BLaER1 (cell line): ENCODE measurements at regions not wholly inside any gene's neighbourhood (a gene's known extent, or its start where the extent isn't known, plus 50 kb on each side); places are given as distances from the start of the nearest gene placed in this dataset.

Source experiments
- H3K27ac ChIP-seq: shearing (Covaris generic); formaldehyde crosslinking; 2 replicates; pipeline ENCODE4 v1.8.1; 2022
- H3K27me3 ChIP-seq: shearing (Covaris generic); formaldehyde crosslinking; 2 replicates; pipeline ENCODE4 v1.8.1; 2022
- H3K36me3 ChIP-seq: shearing (Covaris generic); formaldehyde crosslinking; 2 replicates; pipeline ENCODE4 v1.8.1; 2022
- H3K4me1 ChIP-seq: shearing (Covaris generic); formaldehyde crosslinking; 2 replicates; pipeline ENCODE4 v1.8.1; 2022
- H3K4me2 ChIP-seq: shearing (Covaris generic); formaldehyde crosslinking; 2 replicates; pipeline ENCODE4 v1.8.1; 2022
- H3K4me3 ChIP-seq: shearing (Covaris generic); formaldehyde crosslinking; 2 replicates; pipeline ENCODE4 v1.8.1; 2022
- H3K9ac ChIP-seq: shearing (Covaris generic); formaldehyde crosslinking; 2 replicates; pipeline ENCODE4 v1.8.1; 2022
- H3K9me3 ChIP-seq: shearing (Covaris generic); formaldehyde crosslinking; 2 replicates; pipeline ENCODE4 v1.8.1; 2022
- H4K20me1 ChIP-seq: shearing (Covaris generic); formaldehyde crosslinking; 2 replicates; pipeline ENCODE4 v1.8.1; 2022
- Cebpa-rat ChIP-seq: shearing (Covaris generic); IDR thresholded peaks from 2 replicates; pipeline ENCODE4 v1.8.1; 2022

DNA sequence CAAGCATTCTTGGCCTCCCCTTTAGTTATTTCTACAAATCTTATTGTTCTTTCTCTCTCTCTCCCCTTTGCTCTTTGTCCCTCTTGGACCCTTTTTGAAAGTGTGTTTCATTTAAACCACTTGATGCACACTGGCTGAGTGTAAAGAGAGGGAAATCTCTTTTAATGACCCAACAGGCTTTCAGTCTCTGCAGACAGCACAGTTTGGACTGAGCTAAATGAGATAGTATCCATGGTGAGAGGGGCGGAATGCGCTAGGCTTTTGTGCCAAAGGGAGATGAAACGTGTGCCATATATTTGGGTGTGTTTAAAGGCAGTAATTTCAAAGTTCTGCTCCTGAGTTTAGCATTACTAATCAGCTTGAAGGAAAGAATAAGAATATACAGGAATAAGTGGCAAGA, 184.9 kb downstream of the PCSK1 start:
- H3K27ac ChIP-seq = no peak overlapping the region
- H3K36me3 ChIP-seq = no peaks in the 10 kb centered on the region
- H3K4me1 ChIP-seq = peaks cover 14% of the 10 kb centered on the region
- no peaks in the 10 kb centered on the region for H4K20me1 ChIP-seq
- no peak overlapping the region for H3K4me3 ChIP-seq
- H3K27me3 ChIP-seq = no peaks in the 10 kb centered on the region
- H3K9ac ChIP-seq = no peak overlapping the region
- no peak overlapping the region for H3K4me2 ChIP-seq
- no peak for TF ChIP-seq Cebpa-rat
- H3K9me3 ChIP-seq = no peaks in the 10 kb centered on the region

GRCh38 chr5:96247708-96248107, 185.3 kb downstream of the PCSK1 start:
- Histone ChIP-seq H3K27me3 (no peaks in the 10 kb centered on the region), H3K4me2 (peak overlapping the region; percentile 59), H4K20me1 (no peaks in the 10 kb centered on the region), H3K9ac (no peak overlapping the region), H3K36me3 (no peaks in the 10 kb centered on the region), H3K4me1 (peaks cover 14% of the 10 kb centered on the region), H3K4me3 (no peak overlapping the region), H3K27ac (no peak overlapping the region; the same call in 1 of the 2 replicates), H3K9me3 (no peaks in the 10 kb centered on the region)
- TF ChIP-seq Cebpa-rat = no peak

DNA sequence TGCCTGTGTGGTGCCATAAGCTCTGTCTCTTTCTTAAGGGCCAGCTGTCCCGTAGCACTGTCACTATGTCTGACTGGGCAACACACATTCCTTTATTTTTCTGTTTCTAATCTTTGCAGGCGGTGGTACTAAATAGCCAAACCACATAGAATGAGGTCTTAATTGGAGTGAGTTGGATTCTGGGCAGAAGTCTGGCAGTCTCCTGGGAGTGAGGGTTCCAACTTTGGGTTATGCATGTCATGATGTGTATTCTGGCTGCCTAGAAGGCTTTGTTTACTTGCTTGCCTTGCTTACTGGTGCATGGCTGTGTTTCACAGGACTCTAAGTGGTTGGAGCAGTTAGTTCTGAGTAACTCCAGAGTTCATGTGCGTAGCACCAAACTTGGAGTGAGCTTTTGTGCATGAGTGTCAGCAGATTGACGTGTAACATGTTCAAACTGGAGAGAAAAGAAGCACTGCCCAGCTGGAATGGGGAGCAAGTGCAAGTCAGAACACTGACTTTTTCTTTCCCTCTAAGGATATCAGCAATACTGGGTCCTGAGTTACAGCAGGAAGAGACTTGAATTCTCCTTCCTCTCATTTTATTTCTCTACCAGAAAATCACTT, 185.8 kb downstream of the PCSK1 start:
- H3K9ac ChIP-seq = no peak overlapping the region
- H3K27me3 ChIP-seq = no peaks in the 10 kb centered on the region
- no peaks in the 10 kb centered on the region; the same call in 1 of the 2 replicates for H3K9me3 ChIP-seq
- peak overlapping the region; percentile 59 for H3K4me2 ChIP-seq
- TF ChIP-seq Cebpa-rat = no peak
- H3K4me3 ChIP-seq = no peak overlapping the region
- H3K36me3 ChIP-seq = no peaks in the 10 kb centered on the region
- peaks cover 14% of the 10 kb centered on the region for H3K4me1 ChIP-seq
- H3K27ac ChIP-seq = no peak overlapping the region; the same call in 1 of the 2 replicates
- no peaks in the 10 kb centered on the region for H4K20me1 ChIP-seq

DNA sequence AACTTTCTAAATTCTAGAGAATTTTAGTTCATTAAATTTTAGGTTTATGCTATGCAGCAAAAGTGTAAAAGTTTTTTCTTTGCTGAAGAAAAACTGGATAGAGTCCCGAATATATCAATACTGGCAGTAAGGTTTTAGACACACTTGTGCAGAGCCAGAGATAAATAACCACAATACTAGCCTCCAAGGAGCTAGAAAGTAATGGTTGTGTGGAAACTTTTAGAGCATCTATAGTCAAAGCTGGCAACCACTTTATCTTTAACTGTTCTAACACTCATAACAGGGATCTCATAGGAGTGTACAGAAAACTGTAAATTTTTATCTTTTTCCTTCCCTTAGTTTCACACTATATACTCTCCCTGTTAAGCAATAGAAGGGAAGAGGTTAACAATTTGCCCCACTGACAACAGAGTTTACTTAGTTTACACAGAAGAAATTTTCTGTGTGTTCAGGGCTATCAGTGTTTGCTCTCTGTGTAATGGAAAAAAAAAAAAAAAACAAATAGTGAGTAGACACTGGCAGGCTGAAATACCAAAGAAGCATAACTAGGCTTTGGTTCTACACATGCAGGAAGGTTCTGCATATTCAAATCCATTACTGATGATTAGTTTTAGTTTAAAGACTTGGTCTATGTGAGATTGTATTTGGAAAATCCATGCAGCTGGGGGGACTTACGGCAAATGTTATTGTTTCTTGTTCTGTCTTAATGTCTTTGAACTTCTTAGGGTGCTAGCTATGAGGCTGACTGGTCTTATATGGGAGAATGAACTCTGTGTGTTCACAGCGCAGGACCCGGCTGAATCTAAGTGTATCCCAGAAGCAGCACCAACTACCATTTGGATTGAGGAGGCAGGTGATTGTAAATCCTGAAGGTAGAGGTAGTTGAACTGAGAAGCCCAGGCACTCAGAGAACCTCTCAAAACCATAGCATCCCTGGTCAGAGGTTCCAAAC, 187.6 kb downstream of the PCSK1 start:
- Histone ChIP-seq H3K36me3 (no peaks in the 10 kb centered on the region), H3K9ac (no peak overlapping the region), H3K9me3 (no peaks in the 10 kb centered on the region; the same call in 1 of the 2 replicates), H3K27ac (no peak overlapping the region), H3K4me3 (no peak overlapping the region), H4K20me1 (no peaks in the 10 kb centered on the region), H3K4me1 (peaks cover 14% of the 10 kb centered on the region), H3K27me3 (no peaks in the 10 kb centered on the region), H3K4me2 (no peak overlapping the region)
- TF ChIP-seq Cebpa-rat = no peak

DNA sequence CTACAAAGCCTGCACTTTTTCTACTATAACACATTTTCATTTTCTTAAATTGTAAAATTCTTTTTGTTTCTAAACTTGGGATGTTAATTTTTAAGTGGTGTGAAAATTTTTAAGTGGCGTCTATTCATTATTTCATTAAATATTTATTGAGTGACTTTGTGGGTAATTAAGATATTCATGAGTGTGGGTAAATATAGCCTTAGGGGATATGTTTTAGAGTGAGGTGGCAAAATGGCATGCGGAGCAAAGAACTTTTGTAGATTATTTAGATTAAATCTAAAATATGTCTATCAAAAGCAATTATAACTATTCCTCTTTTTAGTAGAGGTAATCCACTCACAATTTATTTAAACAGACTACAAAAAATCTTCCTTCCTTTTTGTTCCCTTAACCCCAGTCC, 188.4 kb downstream of the PCSK1 start:
- Histone ChIP-seq H3K27ac (no peak overlapping the region), H3K4me3 (no peak overlapping the region), H4K20me1 (no peaks in the 10 kb centered on the region), H3K27me3 (no peaks in the 10 kb centered on the region), H3K36me3 (no peaks in the 10 kb centered on the region), H3K9ac (no peak overlapping the region), H3K9me3 (no peaks in the 10 kb centered on the region; the same call in 1 of the 2 replicates), H3K4me2 (no peak overlapping the region), H3K4me1 (peaks cover 14% of the 10 kb centered on the region)
- TF ChIP-seq Cebpa-rat = no peak

- Histone ChIP-seq H3K9me3 (no peaks in the 10 kb centered on the region; the same call in 1 of the 2 replicates), H3K27me3 (no peaks in the 10 kb centered on the region), H3K4me2 (no peak overlapping the region), H3K4me1 (peaks cover 14% of the 10 kb centered on the region), H4K20me1 (no peaks in the 10 kb centered on the region), H3K4me3 (no peak overlapping the region), H3K36me3 (no peaks in the 10 kb centered on the region), H3K9ac (no peak overlapping the region), H3K27ac (no peak overlapping the region)
- TF ChIP-seq Cebpa-rat = no peak
Observed at GRCh38 chr5:96243862-96244261, 189.2 kb downstream of the PCSK1 start.

- no peak overlapping the region for H3K4me2 ChIP-seq
- H3K9me3 ChIP-seq = no peaks in the 10 kb centered on the region; the same call in 1 of the 2 replicates
- H3K4me3 ChIP-seq = no peak overlapping the region
- H3K4me1 ChIP-seq = peaks cover 14% of the 10 kb centered on the region
- TF ChIP-seq Cebpa-rat = no peak
- H3K27me3 ChIP-seq = no peaks in the 10 kb centered on the region
- H3K9ac ChIP-seq = no peak overlapping the region
- H3K27ac ChIP-seq = no peak overlapping the region
- no peaks in the 10 kb centered on the region for H3K36me3 ChIP-seq
- no peaks in the 10 kb centered on the region for H4K20me1 ChIP-seq
Observed at GRCh38 chr5:96243203-96243602, 189.8 kb downstream of the PCSK1 start.

DNA sequence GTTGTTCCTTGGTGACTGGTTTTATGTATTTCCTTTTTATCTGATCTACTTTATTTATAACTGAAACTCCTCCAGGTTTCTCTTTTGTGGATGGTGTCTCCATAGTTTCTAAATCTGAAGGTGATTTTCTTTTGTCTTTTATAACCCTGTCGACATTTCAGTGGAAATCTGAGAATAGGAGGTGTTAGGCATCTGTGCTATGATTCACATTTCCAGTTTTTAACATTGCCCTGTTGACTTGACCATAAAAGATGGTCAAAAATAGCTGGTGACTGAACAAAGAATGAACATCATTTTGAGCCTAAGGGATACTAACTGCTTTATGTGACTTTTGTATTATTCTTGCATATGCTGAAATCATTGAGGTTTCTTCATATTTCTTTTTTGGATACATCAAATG, 190.5 kb downstream of the PCSK1 start:
- H3K36me3 ChIP-seq = no peaks in the 10 kb centered on the region
- H3K4me3 ChIP-seq = no peak overlapping the region
- H3K9me3 ChIP-seq = no peaks in the 10 kb centered on the region; the same call in 1 of the 2 replicates
- no peak overlapping the region for H3K9ac ChIP-seq
- H3K4me2 ChIP-seq = no peak overlapping the region
- no peak for TF ChIP-seq Cebpa-rat
- no peaks in the 10 kb centered on the region for H3K27me3 ChIP-seq
- no peak overlapping the region for H3K27ac ChIP-seq
- peaks cover 9% of the 10 kb centered on the region for H3K4me1 ChIP-seq
- H4K20me1 ChIP-seq = no peaks in the 10 kb centered on the region

- Histone ChIP-seq H4K20me1 (no peaks in the 10 kb centered on the region), H3K27ac (no peak overlapping the region), H3K4me2 (no peak overlapping the region), H3K36me3 (no peaks in the 10 kb centered on the region), H3K4me1 (peaks cover 12% of the 10 kb centered on the region), H3K27me3 (no peaks in the 10 kb centered on the region), H3K9ac (no peak overlapping the region), H3K4me3 (no peak overlapping the region), H3K9me3 (no peaks in the 10 kb centered on the region)
- TF ChIP-seq Cebpa-rat = no peak
Observed at GRCh38 chr5:96236831-96237230, 196.2 kb downstream of the PCSK1 start.

DNA sequence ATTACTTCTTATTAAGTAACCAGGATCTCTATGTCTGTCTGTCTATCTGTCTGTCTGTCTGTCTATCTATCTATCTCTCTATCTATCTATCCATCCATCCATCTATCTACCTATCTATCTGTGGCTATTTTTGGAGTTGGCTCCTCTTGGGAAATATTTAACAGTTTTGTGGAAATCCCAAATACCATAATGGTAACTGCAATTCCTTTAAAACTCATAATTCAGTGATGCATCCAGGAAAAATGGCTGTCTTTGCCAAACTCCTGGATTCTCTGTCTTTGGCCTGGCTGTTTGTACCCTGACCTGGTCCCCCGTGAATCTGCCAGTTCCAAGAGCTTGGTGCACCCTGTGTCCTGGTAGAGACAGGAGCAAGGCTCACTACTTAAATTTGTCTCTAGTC, 197.0 kb downstream of the PCSK1 start:
- H3K27ac ChIP-seq = no peak overlapping the region
- H3K4me3 ChIP-seq = no peak overlapping the region
- H3K36me3 ChIP-seq = no peaks in the 10 kb centered on the region
- H3K9ac ChIP-seq = no peak overlapping the region
- no peak overlapping the region for H3K4me2 ChIP-seq
- no peaks in the 10 kb centered on the region for H3K27me3 ChIP-seq
- H3K4me1 ChIP-seq = peaks cover 12% of the 10 kb centered on the region
- H3K9me3 ChIP-seq = no peaks in the 10 kb centered on the region
- TF ChIP-seq Cebpa-rat = no peak
- no peaks in the 10 kb centered on the region for H4K20me1 ChIP-seq
